GM12878 (cell line): ENCODE measurements at regions not wholly inside any gene's neighbourhood (a gene's known extent, or its start where the extent isn't known, plus 50 kb on each side); places are given as distances from the start of the nearest gene placed in this dataset.

Experiments
- ATF7 ChIP-seq: fragments of 450-650 bp; IDR thresholded peaks from 2 replicates; pipeline ENCODE4 v1.6.1; 2016; ENCODE audit warnings: low read depth, mild to moderate bottlenecking
- BCL3 ChIP-seq: IDR thresholded peaks from 2 replicates; pipeline ENCODE4 v1.6.1; 2011; ENCODE audit warnings: borderline replicate concordance, low read depth, mild to moderate bottlenecking, moderate library complexity, low read length; ENCODE audit not compliant: insufficient read depth, poor library complexity, severe bottlenecking
- CEBPZ ChIP-seq: fragments of 150-350 bp; IDR thresholded peaks from 2 replicates; pipeline ENCODE4 v1.6.1; 2016; ENCODE audit warnings: low read depth, low read length
- CHD1 ChIP-seq: IDR thresholded peaks from 2 replicates; pipeline ENCODE4 v1.6.1; 2012; ENCODE audit warnings: low read depth, low read length, improper control_type of control experiment
- CREM ChIP-seq: IDR thresholded peaks from 2 replicates; pipeline ENCODE4 v1.6.1; 2014; ENCODE audit warnings: antibody characterized with exemption, low read depth
- E2F8 ChIP-seq: fragments of 450-650 bp; IDR thresholded peaks from 2 replicates; pipeline ENCODE4 v1.6.1; 2018; ENCODE audit warnings: mild to moderate bottlenecking, low read depth, moderate library complexity; ENCODE audit not compliant: partially characterized antibody
- FOS ChIP-seq: IDR thresholded peaks from 3 replicates; pipeline ENCODE4 v1.6.1; 2011; ENCODE audit warnings: borderline replicate concordance; ENCODE audit not compliant: insufficient read length; ENCODE audit errors: extremely low read depth
- FOXK2 ChIP-seq: fragments of 450-650 bp; IDR thresholded peaks from 2 replicates; pipeline ENCODE4 v1.6.1; 2017; ENCODE audit warnings: mild to moderate bottlenecking, moderate library complexity
- FOXM1 ChIP-seq: IDR thresholded peaks from 2 replicates; pipeline ENCODE4 v1.6.1; 2012; ENCODE audit warnings: low read depth, mild to moderate bottlenecking, inconsistent platforms, low read length, moderate library complexity
- JUND ChIP-seq: IDR thresholded peaks from 2 replicates; pipeline ENCODE4 v1.6.1; 2012; ENCODE audit warnings: low read depth, mild to moderate bottlenecking, low read length, improper control_type of control experiment, moderate library complexity
- KLF5 ChIP-seq: fragments of 450-650 bp; IDR thresholded peaks from 2 replicates; pipeline ENCODE4 v1.6.1; 2014; ENCODE audit warnings: mild to moderate bottlenecking; ENCODE audit not compliant: partially characterized antibody
- NR2C2 ChIP-seq: IDR thresholded peaks from 2 replicates; pipeline ENCODE4 v1.6.1; 2011; ENCODE audit warnings: borderline replicate concordance, low read depth; ENCODE audit not compliant: control insufficient read depth, insufficient read length
- PAX5 ChIP-seq: IDR thresholded peaks from 2 replicates; pipeline ENCODE4 v1.6.1; 2011; ENCODE audit warnings: low read depth, low read length, borderline replicate concordance
- PKNOX1 ChIP-seq: fragments of 450-650 bp; IDR thresholded peaks from 2 replicates; pipeline ENCODE4 v1.6.1; 2016; ENCODE audit warnings: mild to moderate bottlenecking
- SPI1 ChIP-seq: IDR thresholded peaks from 2 replicates; pipeline ENCODE4 v1.6.1; 2011; ENCODE audit warnings: low read depth, mild to moderate bottlenecking, low read length, moderate library complexity, borderline replicate concordance; ENCODE audit not compliant: insufficient read depth
- SREBF2 ChIP-seq: IDR thresholded peaks from 2 replicates; pipeline ENCODE4 v1.6.1; 2012; ENCODE audit warnings: mild to moderate bottlenecking, low read length
- SRF ChIP-seq, 2 experiments: IDR thresholded peaks; 2 replicates each; pipeline ENCODE4 v1.6.1; 2011; ENCODE audit warnings: low read depth in 2 of 2, low read length in 2 of 2, mild to moderate bottlenecking in 1 of 2, moderate library complexity in 1 of 2
- SUPT20H ChIP-seq: IDR thresholded peaks from 2 replicates; pipeline ENCODE4 v1.6.1; 2011; ENCODE audit warnings: low read depth, mild to moderate bottlenecking, low read length, moderate library complexity, borderline replicate concordance; ENCODE audit not compliant: control insufficient read depth
- TARDBP ChIP-seq: IDR thresholded peaks from 2 replicates; pipeline ENCODE4 v1.6.1; 2016; ENCODE audit warnings: borderline replicate concordance
- TCF7 ChIP-seq: IDR thresholded peaks from 2 replicates; pipeline ENCODE4 v1.6.1; 2014; ENCODE audit warnings: antibody characterized with exemption, borderline replicate concordance
- USF1 ChIP-seq: IDR thresholded peaks from 2 replicates; pipeline ENCODE4 v1.6.1; 2011; ENCODE audit warnings: borderline replicate concordance, low read depth, mild to moderate bottlenecking, moderate library complexity, mixed read lengths, low read length; ENCODE audit not compliant: insufficient read depth; ENCODE audit errors: extremely low read length
- ZNF207 ChIP-seq: fragments of 450-650 bp; IDR thresholded peaks from 2 replicates; pipeline ENCODE4 v1.6.1; 2014; ENCODE audit warnings: antibody characterized with exemption, mild to moderate bottlenecking, borderline replicate concordance
- ZSCAN29 ChIP-seq: fragments of 450-650 bp; IDR thresholded peaks from 2 replicates; pipeline ENCODE4 v1.6.1; 2017; ENCODE audit warnings: mild to moderate bottlenecking, moderate library complexity

GRCh38 chr5:25688156-25688555 lies 1043.4 kb upstream of the CDH10 start (continued):
- no peak for TF ChIP-seq BCL3
- TF ChIP-seq FOXK2: no peak
- peak; percentile 84 for TF ChIP-seq SPI1
- no peak for TF ChIP-seq TCF7
- no peak for TF ChIP-seq FOS
- TF ChIP-seq ATF7: 0 out of 2 replicates have a peak, but pooled peaks have one; percentile 20
- TF ChIP-seq FOXM1: no peak
- no peak for TF ChIP-seq PKNOX1
- no peak for TF ChIP-seq PAX5
- no peak for TF ChIP-seq KLF5
- no peak for TF ChIP-seq SRF (IDR thresholded peaks at IDR 0.05; ENCODE audit: low read depth in 2 of 2, low read length in 2 of 2)
- TF ChIP-seq ZSCAN29: no peak
- no peak for TF ChIP-seq CEBPZ
- TF ChIP-seq JUND: no peak
- no peak for TF ChIP-seq USF1
- TF ChIP-seq SUPT20H: no peak
- no peak for TF ChIP-seq NR2C2
- no peak for TF ChIP-seq E2F8
- no peak for TF ChIP-seq CHD1
- TF ChIP-seq SREBF2: no peak
- no peak for TF ChIP-seq TARDBP
- TF ChIP-seq ZNF207: no peak
- no peak for TF ChIP-seq CREM
